ENCODE measurements at regions not wholly inside any gene's neighbourhood (a gene's known extent, or its start where the extent isn't known, plus 50 kb on each side); places are given as distances from the start of the nearest gene placed in this dataset.
A peak's percentile ranks its signal among the peaks of the same experiment; 100 is the strongest.

GRCh38 chr3:107992976-107993684 lies 97.7 kb downstream of the CD47 start:
- DNase-seq, result no peak

- no peak for DNase-seq
Observed at GRCh38 chr3:107990926-107991325, 99.9 kb downstream of the CD47 start.

DNA sequence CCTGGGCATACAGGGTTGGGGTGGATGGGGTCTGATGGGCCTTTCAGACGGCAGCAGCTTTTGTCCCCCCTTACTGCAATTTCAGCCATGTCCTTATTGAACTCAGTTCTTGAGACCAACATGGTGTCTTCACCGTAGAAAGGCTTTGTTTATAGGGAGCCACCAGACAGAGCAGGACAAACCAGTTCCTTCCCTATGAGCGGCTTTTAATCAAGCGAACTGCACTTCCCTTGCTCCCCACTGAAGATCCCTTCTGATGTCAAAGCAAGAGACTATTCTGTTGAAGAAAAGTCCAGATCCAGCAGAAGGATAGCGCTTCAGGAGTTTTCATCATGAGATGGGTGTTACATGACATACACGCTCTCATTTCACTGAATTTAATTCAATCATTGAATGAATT lies 100.4 kb downstream of the CD47 start:
- DNase-seq, result no peak

DNA sequence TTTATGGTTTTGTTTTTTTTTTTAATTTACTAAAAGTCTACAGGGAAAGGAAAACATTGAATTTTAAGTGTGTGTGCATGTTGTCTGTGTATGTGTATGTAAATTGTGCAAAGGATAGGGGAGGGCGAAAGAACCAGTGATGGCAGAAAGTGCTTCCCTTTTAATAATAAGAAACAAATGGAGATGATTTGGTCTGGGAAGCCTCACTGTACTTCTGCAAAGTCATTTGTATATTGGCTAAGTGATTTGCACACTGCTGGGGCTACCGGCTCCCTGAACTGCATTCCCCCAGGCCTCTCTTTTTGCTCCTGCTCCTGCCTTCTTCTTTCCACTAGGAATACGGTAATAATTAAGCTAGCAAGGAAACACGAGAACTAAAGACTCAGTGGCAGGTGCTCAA lies 101.2 kb downstream of the CD47 start:
- no peak for DNase-seq

DNA sequence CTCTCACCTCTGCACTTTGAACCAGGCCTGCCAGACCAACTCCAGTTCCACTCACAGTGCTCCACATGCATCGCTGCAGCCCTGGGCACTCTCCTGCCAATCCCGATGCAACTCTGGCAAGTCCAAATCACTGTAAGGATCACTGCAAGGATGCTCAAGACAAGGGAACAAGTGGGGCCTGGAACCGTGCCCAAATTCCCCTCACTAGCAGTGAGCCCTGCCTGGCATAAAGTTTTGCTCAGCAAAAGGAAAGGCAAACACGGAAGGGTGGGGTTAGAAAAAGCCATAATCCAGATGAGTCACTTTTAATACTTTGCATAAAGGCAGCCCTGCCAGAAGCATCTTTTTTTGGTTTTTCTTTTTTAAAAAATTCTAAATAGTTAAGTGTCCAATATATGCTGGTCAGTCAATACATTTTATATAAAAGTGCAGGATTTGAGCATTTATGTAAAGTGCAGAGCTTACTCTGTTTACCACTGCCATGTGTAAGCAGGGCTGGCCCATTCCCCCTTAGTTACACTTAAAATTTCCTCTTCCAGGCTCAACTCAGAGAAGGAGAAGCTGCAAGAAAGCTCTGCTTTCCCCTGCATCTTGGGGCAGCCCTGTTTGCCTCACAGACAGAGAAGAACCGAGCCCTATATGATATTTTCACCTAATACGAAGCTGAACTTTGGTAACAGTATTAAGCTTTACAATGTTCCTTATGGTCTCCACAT lies 102.2 kb downstream of the CD47 start:
- DNase-seq, result no peak

DNA sequence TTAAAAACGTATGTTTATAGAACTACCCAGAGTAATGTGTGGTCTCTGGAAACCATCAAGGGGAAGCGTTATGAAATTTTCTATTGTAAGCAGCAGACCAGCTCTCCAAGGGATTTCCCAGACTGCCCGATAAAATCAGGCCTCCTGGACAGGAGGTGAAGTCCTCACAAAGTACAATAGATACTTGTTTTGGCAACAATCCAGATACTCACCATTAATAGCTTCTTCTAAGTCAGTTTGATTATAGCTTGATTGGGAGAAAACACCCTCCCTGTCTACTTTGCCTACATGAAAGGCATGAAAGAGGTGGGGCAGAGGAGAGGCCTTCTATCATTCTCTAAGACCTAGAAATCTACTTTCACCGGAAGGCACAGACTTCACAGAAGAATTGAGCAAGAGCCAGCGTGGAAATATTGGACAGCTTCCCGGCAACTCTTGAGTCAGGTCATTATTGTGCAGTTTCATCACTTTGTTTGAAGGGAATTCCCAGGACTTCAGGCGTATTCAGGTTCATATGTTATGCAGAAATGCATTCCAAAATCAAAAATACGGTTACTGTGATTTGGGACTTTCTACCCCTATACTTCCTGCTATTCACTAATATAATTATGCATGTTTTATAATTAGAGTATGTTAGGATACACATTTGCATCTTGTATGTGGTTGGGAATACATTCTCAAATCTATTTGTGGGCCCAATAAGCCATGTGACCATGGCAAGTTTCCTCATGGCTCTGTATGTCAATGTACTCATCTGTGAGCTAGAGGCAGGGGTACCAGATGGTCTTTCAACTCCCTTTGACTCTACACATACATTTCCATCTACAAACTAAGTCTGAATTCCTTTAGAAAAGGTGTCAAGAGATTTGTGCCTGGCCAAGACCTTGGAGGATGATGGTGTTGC lies 103.5 kb downstream of the CD47 start:
- peak; percentile 85 for DNase-seq

GRCh38 chr3:107986505-107986904 lies 104.3 kb downstream of the CD47 start:
- DNase-seq, result no peak

GRCh38 chr3:107985496-107985895 lies 105.3 kb downstream of the CD47 start:
- no peak for DNase-seq

GRCh38 chr3:107983247-107983646 lies 107.6 kb downstream of the CD47 start:
- no peak for DNase-seq

DNA sequence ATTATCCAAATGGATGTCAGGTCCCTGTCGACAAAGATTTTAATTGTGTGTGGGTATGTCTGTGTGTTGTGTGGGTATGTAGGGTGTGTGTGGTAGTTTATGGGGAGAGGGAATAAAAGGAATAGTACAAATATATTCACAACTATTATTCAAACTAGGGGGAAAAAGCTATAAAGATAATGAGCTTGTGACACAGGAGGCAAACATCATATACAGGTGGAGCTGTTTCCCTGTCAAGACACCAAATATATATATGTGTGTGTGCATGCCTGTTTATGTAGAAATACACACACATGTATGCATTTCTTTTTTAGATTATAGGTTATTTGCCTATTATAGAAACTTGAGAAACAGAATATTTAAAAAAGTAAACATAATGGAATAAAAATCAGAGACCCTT lies 108.7 kb downstream of the CD47 start:
- DNase-seq, result no peak

- DNase-seq, result peak; percentile 66
Observed at GRCh38 chr3:107981471-107982111, 109.2 kb downstream of the CD47 start.

- no peak for DNase-seq
Observed at GRCh38 chr3:107979538-107979937, 111.3 kb downstream of the CD47 start.

GRCh38 chr3:107978131-107979055 lies 112.4 kb downstream of the CD47 start:
- no peak for DNase-seq

DNA sequence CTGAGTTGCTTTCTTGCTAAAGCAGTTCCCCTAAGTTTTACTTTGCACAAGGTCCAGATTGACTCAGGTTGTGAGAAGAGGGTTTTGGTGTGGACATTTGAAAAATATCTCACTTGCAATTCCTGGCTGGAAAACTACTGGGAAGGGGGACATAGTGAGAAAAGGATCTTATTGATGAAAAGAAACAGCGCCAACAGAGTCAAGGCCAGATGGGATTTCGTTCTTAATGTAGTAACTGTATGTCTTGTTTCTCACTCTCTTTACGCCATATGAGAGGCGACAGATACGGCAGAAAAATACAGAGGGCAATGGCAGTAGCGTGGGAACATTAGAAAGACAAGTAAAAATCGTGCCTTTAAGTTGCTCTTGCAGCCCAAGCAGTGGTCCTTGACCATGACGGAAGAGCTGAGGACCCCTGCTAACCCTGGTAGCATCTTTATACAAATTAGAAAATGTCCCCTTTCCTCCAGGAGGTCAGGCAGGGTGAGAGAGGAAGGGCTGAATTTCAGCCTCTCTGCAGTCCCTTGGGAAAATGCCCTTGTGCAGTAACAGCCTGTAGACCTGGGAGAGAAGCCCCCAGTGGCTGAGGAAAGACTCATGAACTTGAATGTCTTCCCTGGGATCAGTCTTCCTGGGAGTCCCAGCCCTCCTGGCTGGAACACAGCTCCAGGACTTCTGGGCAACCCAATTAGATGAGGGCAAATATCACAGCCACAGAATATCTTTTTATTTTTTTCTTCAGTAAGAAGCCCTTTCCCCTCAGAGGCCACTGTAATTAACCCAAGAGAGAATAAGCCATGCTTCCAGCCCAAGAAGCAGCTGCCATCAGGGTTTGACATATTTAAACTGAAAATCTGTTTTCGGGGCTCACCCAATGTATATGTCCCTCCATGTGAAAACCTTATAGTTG lies 113.4 kb downstream of the CD47 start:
- DNase-seq, result no peak

GRCh38 chr3:107976202-107976800 lies 114.5 kb downstream of the CD47 start:
- DNase-seq, result no peak

GRCh38 chr3:107975529-107976201 lies 115.2 kb downstream of the CD47 start:
- DNase-seq, result no peak

DNA sequence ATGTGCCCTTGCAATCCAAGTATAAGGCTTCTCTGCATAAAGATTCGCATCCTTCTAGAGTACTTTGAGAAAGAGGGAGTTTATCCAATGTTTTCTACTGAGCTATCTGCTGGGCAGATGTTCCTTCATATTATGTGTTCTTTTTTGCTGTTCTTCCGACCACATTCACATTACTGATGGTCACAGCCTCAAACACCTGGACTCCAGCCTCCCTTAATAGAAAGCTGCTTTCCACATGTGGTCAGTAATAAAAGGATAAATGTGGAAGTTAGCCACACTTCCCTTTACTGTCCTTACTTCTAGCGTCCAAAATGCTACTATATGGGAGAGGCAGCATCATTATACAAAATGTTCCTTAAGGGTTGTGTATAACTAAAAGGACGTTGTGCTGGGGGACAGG lies 116.9 kb downstream of the CD47 start:
- DNase-seq, result no peak

DNA sequence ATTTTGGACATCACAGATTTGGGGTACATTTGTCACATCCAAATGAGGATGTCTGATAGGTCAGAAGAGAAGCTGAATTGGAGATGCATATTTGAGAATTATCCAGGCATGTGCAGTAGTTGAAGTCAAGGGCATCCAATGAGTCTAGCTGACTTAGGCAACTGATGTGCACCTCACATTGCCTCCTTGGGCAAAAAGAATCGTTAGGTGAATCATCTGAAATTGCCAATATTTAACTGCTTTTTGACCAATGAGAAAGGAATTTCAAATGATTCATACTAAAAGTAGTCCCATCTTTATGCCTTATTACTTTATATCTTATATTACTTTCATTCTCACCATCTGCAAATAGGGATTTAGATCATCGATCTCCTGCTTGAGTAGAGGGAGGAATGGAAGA lies 117.7 kb downstream of the CD47 start:
- no peak for DNase-seq

DNA sequence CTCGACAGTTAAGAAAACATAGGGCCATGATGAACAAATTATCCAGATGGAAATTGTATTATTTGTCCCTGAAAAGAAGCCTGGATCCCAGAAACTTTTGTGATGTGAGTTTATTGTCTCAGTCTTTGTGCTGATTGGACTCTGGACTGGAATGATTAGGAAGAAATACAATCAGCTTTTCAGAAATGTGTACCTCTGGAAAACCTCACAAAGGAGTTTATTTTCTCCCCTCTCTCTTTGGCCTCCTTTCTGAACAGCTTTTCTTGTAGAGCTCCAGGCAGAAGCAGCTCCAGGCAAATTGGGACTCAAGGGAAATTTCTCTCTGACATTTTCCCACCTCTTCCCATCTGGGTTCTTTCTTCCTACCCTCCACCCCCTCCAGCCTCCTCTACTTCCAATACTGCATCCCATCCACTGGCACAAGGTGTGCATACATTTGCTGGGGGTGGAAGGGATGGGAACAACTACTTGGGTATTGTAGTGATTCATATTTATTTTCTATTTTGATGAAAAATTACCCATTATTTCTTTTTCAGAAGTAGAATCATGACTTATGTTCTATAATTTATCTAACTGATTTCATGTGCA lies 119.7 kb downstream of the CD47 start:
- DNase-seq, result no peak

Measured in left hindlimb (tissue), 1 donor.